DOHH2 (cell line): ENCODE measurements at regions not wholly inside any gene's neighbourhood (a gene's known extent, or its start where the extent isn't known, plus 50 kb on each side); places are given as distances from the start of the nearest gene placed in this dataset.
"Not testable (repeated sequence)": the region's sequence is repeated elsewhere in the genome, so short reads cannot be mapped to it uniquely, and the experiment has no call there.

Experiments used
- H3F3A ChIP-seq: fragments of 200-600 bp; sonication (generic), shearing (Covaris generic); 2 replicates; pipeline ENCODE4 v1.6.0; 2016; ENCODE audit warnings: antibody characterized with exemption, mild to moderate bottlenecking; ENCODE audit not compliant: control insufficient read depth, insufficient read depth
- H3K27ac ChIP-seq: fragments of 200-600 bp; sonication (generic); 2 replicates; pipeline ENCODE4 v1.5.1; 2014; ENCODE audit warnings: low read depth, mild to moderate bottlenecking, low read length, moderate library complexity
- H3K27me3 ChIP-seq: fragments of 200-600 bp; sonication (generic); 2 replicates; pipeline ENCODE4 v1.6.1; 2014; ENCODE audit warnings: mild to moderate bottlenecking, low read length, mixed read lengths; ENCODE audit not compliant: control insufficient read depth
- H3K36me3 ChIP-seq: fragments of 200-600 bp; sonication (generic); 2 replicates; pipeline ENCODE4 v1.6.1; 2014; ENCODE audit warnings: mild to moderate bottlenecking, low read length, moderate library complexity, mixed read lengths; ENCODE audit not compliant: control insufficient read depth
- H3K4me1 ChIP-seq: fragments of 200-600 bp; sonication (generic); 2 replicates; pipeline ENCODE4 v1.6.1; 2014; ENCODE audit warnings: mild to moderate bottlenecking, low read length, mixed read lengths; ENCODE audit not compliant: control insufficient read depth
- H3K4me2 ChIP-seq: fragments of 200-600 bp; sonication (generic); 2 replicates; pipeline ENCODE4 v1.6.0; 2014; ENCODE audit warnings: mild to moderate bottlenecking, low read length, moderate library complexity
- H3K4me3 ChIP-seq: fragments of 200-600 bp; sonication (generic); 2 replicates; pipeline ENCODE4 v1.5.1; 2014; ENCODE audit warnings: mild to moderate bottlenecking, low read length, mixed read lengths
- H3K79me2 ChIP-seq: fragments of 200-600 bp; sonication (generic); 2 replicates; pipeline ENCODE4 v1.6.1; 2014; ENCODE audit warnings: mild to moderate bottlenecking, low read length, mixed read lengths; ENCODE audit not compliant: control insufficient read depth
- H3K9me2 ChIP-seq: fragments of 200-600 bp; sonication (generic); replicated peaks from 2 replicates; pipeline ENCODE4 v1.6.1; 2014; ENCODE audit warnings: mild to moderate bottlenecking, low read length, mixed read lengths; ENCODE audit not compliant: control insufficient read depth
- H3K9me3 ChIP-seq: fragments of 200-600 bp; sonication (generic); 2 replicates; pipeline ENCODE4 v1.6.1; 2014; ENCODE audit warnings: antibody characterized with exemption, low read length, mixed read lengths; ENCODE audit not compliant: control insufficient read depth, insufficient read depth
- H4K20me1 ChIP-seq: fragments of 200-600 bp; sonication (generic); 2 replicates; pipeline ENCODE4 v1.6.0; 2014; ENCODE audit warnings: low read depth, mild to moderate bottlenecking, antibody characterized with exemption, low read length, moderate library complexity; ENCODE audit not compliant: control insufficient read depth, insufficient read depth
- EZH2phosphoT487 ChIP-seq: fragments of 200-600 bp; sonication (generic); IDR thresholded peaks from 2 replicates; pipeline ENCODE4 v1.6.1; 2017; ENCODE audit warnings: borderline replicate concordance, mild to moderate bottlenecking, antibody characterized with exemption, low read length, moderate library complexity, mixed read lengths
- TF ChIP-seq, protein P1 (sequence below): fragments of 200-600 bp; sonication (generic); IDR thresholded peaks from one replicate; pipeline ENCODE4 v1.5.1; 2014; ENCODE audit warnings: antibody characterized with exemption, mild to moderate bottlenecking, low read depth, low read length; ENCODE audit not compliant: poor library complexity, severe bottlenecking

DNA sequence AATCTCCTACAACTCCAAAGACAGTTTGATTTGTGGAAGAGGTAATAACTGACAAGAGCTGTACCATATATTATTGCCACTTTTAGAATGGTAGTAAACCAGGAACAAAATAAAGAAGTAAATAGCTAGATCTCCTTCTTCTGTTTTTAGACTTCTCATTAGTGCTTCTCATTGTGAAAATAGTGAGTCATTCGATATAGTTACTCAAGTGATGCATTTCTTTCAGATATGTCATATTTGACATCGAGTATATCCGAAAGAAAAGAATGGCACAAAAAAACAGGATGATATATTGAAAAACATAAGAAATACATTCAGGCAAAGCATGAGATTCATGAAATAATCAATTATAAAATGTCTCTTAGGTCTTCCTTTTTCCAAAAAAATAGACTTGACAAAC is 1346.1 kb downstream of the BRINP3 start:
- TF ChIP-seq, protein P1, sequence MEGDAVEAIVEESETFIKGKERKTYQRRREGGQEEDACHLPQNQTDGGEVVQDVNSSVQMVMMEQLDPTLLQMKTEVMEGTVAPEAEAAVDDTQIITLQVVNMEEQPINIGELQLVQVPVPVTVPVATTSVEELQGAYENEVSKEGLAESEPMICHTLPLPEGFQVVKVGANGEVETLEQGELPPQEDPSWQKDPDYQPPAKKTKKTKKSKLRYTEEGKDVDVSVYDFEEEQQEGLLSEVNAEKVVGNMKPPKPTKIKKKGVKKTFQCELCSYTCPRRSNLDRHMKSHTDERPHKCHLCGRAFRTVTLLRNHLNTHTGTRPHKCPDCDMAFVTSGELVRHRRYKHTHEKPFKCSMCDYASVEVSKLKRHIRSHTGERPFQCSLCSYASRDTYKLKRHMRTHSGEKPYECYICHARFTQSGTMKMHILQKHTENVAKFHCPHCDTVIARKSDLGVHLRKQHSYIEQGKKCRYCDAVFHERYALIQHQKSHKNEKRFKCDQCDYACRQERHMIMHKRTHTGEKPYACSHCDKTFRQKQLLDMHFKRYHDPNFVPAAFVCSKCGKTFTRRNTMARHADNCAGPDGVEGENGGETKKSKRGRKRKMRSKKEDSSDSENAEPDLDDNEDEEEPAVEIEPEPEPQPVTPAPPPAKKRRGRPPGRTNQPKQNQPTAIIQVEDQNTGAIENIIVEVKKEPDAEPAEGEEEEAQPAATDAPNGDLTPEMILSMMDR: no peak
- TF ChIP-seq EZH2phosphoT487: no peak
- Histone ChIP-seq H3K36me3 (no peaks in the 10 kb centered on the region), H4K20me1 (no peaks in the 10 kb centered on the region), H3K79me2 (no peaks in the 10 kb centered on the region), H3K9me3 (no peaks in the 10 kb centered on the region), H3K27me3 (no peaks in the 10 kb centered on the region), H3K27ac (no peak overlapping the region), H3F3A (no peaks in the 10 kb centered on the region), H3K9me2 (no peaks in the 10 kb centered on the region), H3K4me1 (no peaks in the 10 kb centered on the region), H3K4me2 (no peak overlapping the region), H3K4me3 (no peak overlapping the region)

DNA sequence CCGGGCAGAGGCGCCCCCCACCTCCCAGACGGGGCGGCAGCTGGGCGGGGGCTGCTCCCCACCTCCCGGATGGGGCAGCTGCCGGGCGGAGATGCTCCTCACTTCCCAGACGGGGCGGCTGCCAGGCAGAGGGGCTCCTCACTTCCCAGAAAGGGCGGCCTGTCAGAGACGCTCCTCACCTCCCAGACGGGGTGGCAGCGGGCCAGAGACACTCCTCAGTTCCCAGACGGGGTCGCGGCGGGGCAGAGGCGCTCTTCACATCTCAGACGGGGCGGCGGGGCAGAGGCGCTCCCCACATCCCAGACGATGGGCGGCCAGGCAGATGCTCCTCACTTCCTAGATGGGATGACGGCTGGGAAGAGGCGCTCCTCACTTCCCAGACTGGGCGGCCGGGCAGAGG is 1337.9 kb downstream of the BRINP3 start:
- not testable (repeated sequence) for H3K9me2 ChIP-seq, H3K4me1 ChIP-seq, H3K36me3 ChIP-seq, H3K27ac ChIP-seq, H3K4me3 ChIP-seq, H3K9me3 ChIP-seq, H3F3A ChIP-seq, H4K20me1 ChIP-seq, H3K79me2 ChIP-seq, H3K27me3 ChIP-seq, H3K4me2 ChIP-seq

DNA sequence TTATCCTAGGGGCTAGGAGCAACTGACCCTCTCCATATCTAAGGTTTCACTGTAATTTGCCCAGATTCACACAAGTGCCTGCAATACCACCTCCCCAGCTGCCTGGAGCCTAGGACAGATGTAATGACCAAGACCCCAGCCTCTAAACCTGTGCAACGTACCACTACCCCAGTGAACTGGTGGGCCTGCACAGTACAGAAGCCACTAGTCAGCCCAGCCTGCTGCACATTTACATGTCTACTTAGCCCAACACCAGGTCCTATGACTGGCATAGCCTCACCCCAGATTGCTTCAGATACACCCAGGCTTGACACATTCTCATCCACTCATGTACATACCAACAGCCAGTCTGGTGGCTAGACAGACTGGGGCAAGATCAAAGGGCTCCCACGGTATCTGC is 1336.6 kb downstream of the BRINP3 start:
- no peak overlapping the region for H3K27ac ChIP-seq
- TF ChIP-seq, protein P1: no peak
- TF ChIP-seq EZH2phosphoT487: no peak
- no peaks in the 10 kb centered on the region for H3K36me3 ChIP-seq
- no peaks in the 10 kb centered on the region for H3K79me2 ChIP-seq
- no peaks in the 10 kb centered on the region for H3K9me3 ChIP-seq
- H3K9me2 ChIP-seq: no peaks in the 10 kb centered on the region
- H4K20me1 ChIP-seq: no peaks in the 10 kb centered on the region
- no peak overlapping the region for H3K4me3 ChIP-seq
- no peaks in the 10 kb centered on the region for H3K4me1 ChIP-seq
- H3F3A ChIP-seq: no peaks in the 10 kb centered on the region
- H3K4me2 ChIP-seq: no peak overlapping the region
- H3K27me3 ChIP-seq: no peaks in the 10 kb centered on the region

DNA sequence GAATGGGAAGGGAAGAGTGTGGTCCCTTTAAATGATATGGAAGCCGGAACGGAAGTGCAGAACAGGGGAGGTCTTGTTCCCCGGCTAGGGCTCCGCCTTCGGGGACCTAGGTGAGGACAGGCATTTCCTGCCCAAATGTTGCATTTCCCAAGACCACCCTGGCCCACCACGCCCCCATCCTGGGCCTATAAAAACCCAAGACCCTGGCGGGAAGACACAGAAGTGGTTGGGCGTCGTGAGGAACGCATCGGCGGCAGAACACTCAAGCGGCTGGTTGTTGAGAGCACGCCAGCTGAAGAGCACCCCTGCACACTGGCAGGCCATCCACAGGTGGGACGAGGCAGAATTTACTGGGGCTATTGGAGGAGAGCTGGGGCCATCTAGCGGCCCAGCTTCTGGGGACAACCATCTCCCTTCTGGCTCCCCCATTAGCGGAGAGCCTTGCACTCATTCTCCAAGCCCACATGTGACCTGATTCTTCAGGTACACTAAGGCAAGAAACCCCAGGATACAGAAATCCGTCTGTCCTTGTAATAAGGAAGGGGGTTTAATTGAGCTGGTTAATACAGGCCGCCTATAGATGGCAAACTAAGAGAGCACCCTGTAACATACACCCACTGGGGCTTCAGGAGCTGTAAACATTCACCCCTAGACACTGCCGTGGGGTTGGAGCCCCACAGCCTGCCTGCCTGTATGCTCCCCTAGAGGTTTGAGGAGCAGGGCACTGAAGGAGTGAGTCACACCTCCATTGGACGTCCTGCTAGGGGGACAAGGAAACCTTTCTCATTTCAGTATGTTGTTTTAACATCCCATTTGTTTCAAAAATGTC is 1327.9 kb downstream of the BRINP3 start:
- H3K36me3 ChIP-seq: no peaks in the 10 kb centered on the region
- no peaks in the 10 kb centered on the region for H3K27me3 ChIP-seq
- H3K9me3 ChIP-seq: no peaks in the 10 kb centered on the region
- TF ChIP-seq, protein P1: no peak
- no peak for TF ChIP-seq EZH2phosphoT487
- no peak overlapping the region for H3K4me3 ChIP-seq
- H3K4me2 ChIP-seq: no peak overlapping the region
- no peaks in the 10 kb centered on the region for H3K4me1 ChIP-seq
- no peaks in the 10 kb centered on the region for H4K20me1 ChIP-seq
- H3K27ac ChIP-seq: no peak overlapping the region
- H3F3A ChIP-seq: no peaks in the 10 kb centered on the region
- no peaks in the 10 kb centered on the region for H3K79me2 ChIP-seq
- no peaks in the 10 kb centered on the region for H3K9me2 ChIP-seq
